ENCODE measurements at regions not wholly inside any gene's neighbourhood (a gene's known extent, or its start where the extent isn't known, plus 50 kb on each side); places are given as distances from the start of the nearest gene placed in this dataset.
A peak's percentile ranks its signal among the peaks of the same experiment; 100 is the strongest.
"Not testable (repeated sequence)": the region's sequence is repeated elsewhere in the genome, so short reads cannot be mapped to it uniquely, and the experiment has no call there.

- H3K36me3 ChIP-seq (replicated peaks in 1 of 2; ENCODE audit: control extremely low read depth in 1 of 2, control insufficient read depth in 1 of 2, extremely low read depth in 1 of 2, insufficient read depth in 2 of 2, low read length in 1 of 2); H3K4me1 ChIP-seq (ENCODE audit: control insufficient read depth in 2 of 2, insufficient read depth in 2 of 2, low read length in 2 of 2); H3K79me2 ChIP-seq (ENCODE audit: control insufficient read depth, insufficient read depth, low read length); H3K9me3 ChIP-seq (ENCODE audit: control extremely low read depth in 1 of 3, control insufficient read depth in 2 of 3, insufficient read depth in 1 of 3, low read length in 2 of 3); intact Hi-C loops (cut with micrococcal nuclease); H3K27me3 Mint-ChIP-seq; H3K4me2 ChIP-seq (replicated peaks; ENCODE audit: low read depth, low read length, poor library complexity, severe bottlenecking); CTCF ChIA-PET; H2AFZ ChIP-seq (ENCODE audit: insufficient read depth, low read depth, low read length, poor library complexity, severe bottlenecking); POLR2A ChIA-PET; H3K27ac Mint-ChIP-seq; H3K4me3 ChIP-seq (ENCODE audit: control extremely low read depth in 1 of 5, extremely low read depth in 1 of 5, insufficient read depth in 1 of 5, low read depth in 2 of 5, low read length in 4 of 5); H4K20me1 ChIP-seq (ENCODE audit: control insufficient read depth, insufficient read depth, low read length, poor library complexity, severe bottlenecking); ATAC-seq (ENCODE audit: low read depth); H3K4me3 Mint-ChIP-seq; H3K9ac ChIP-seq (ENCODE audit: low read length); DNase-seq; H3K9me3 Mint-ChIP-seq (ENCODE audit: insufficient read depth); H3K27ac ChIP-seq (ENCODE audit: low read length in 2 of 2); H3K27me3 ChIP-seq (replicated peaks in 1 of 4; ENCODE audit: control extremely low read depth in 1 of 4, control insufficient read depth in 3 of 4, insufficient read depth in 4 of 4, low read length in 3 of 4): not testable (repeated sequence)
- WGBS (ENCODE audit: insufficient coverage): no CpG with 5 or more reads among the region's 7 CpGs
- H3K4me1 Mint-ChIP-seq: peaks cover 11% of the 10 kb centered on the region
Observed at GRCh38 chr1:146381196-146381595, 152.4 kb upstream of the NOTCH2NLA start.

GRCh38 chr1:146376708-146377496, 148.1 kb upstream of the NOTCH2NLA start:
- Histone ChIP-seq H3K9ac (ENCODE audit: low read length) (peak overlapping the region; percentile 64), H3K27ac (ENCODE audit: low read length in 2 of 2) (peak overlapping the region; percentile 66 to 84), H3K4me2 (replicated peaks; ENCODE audit: low read depth, low read length, poor library complexity, severe bottlenecking) (peak overlapping the region; percentile 64), H3K4me3 (ENCODE audit: control extremely low read depth in 1 of 5, extremely low read depth in 1 of 5, insufficient read depth in 1 of 5, low read depth in 2 of 5, low read length in 4 of 5) (peak overlapping the region; percentile 34 to 67 (median 52))
- H3K4me1 ChIP-seq (ENCODE audit: control insufficient read depth in 2 of 2, insufficient read depth in 2 of 2, low read length in 2 of 2); H4K20me1 ChIP-seq (ENCODE audit: control insufficient read depth, insufficient read depth, low read length, poor library complexity, severe bottlenecking); H3K79me2 ChIP-seq (ENCODE audit: control insufficient read depth, insufficient read depth, low read length); H3K27me3 ChIP-seq (replicated peaks in 1 of 4; ENCODE audit: control extremely low read depth in 1 of 4, control insufficient read depth in 3 of 4, insufficient read depth in 4 of 4, low read length in 3 of 4); H2AFZ ChIP-seq (ENCODE audit: insufficient read depth, low read depth, low read length, poor library complexity, severe bottlenecking); H3K27me3 Mint-ChIP-seq; intact Hi-C loops (cut with micrococcal nuclease); H3K9me3 ChIP-seq (ENCODE audit: control extremely low read depth in 1 of 3, control insufficient read depth in 2 of 3, insufficient read depth in 1 of 3, low read length in 2 of 3); H3K36me3 ChIP-seq (replicated peaks in 1 of 2; ENCODE audit: control extremely low read depth in 1 of 2, control insufficient read depth in 1 of 2, extremely low read depth in 1 of 2, insufficient read depth in 2 of 2, low read length in 1 of 2); H3K9me3 Mint-ChIP-seq (ENCODE audit: insufficient read depth): not testable (repeated sequence)
- Mint-ChIP-seq H3K4me3 (peak overlapping the region; percentile 93), H3K4me1 (peaks cover 11% of the 10 kb centered on the region), H3K27ac (peak overlapping the region; percentile 99)
- ChIA-PET CTCF (interaction anchor here (1.0 kb wide), 1 partner anchor 10 kb away, joined by 3 read pairs; no protein-coding TSS in a partner anchor), POLR2A (interaction anchor here (0.6 to 3.9 kb wide), 3 partner anchors 10 to 1826 kb away, joined by 3 to 44 read pairs (median 3); no protein-coding TSS in a partner anchor)
- 1% methylated on average over 14 of the region's 42 CpGs for WGBS (ENCODE audit: insufficient coverage)
- peak; percentile 89 for ATAC-seq (ENCODE audit: low read depth)
- peak; percentile 94 for DNase-seq

- H2AFZ ChIP-seq (ENCODE audit: insufficient read depth, low read depth, low read length, poor library complexity, severe bottlenecking); H3K79me2 ChIP-seq (ENCODE audit: control insufficient read depth, insufficient read depth, low read length); intact Hi-C loops (cut with micrococcal nuclease); H3K4me1 ChIP-seq (ENCODE audit: control insufficient read depth in 2 of 2, insufficient read depth in 2 of 2, low read length in 2 of 2); H3K27me3 ChIP-seq (replicated peaks in 1 of 4; ENCODE audit: control extremely low read depth in 1 of 4, control insufficient read depth in 3 of 4, insufficient read depth in 4 of 4, low read length in 3 of 4); H3K27me3 Mint-ChIP-seq; H3K36me3 ChIP-seq (replicated peaks in 1 of 2; ENCODE audit: control extremely low read depth in 1 of 2, control insufficient read depth in 1 of 2, extremely low read depth in 1 of 2, insufficient read depth in 2 of 2, low read length in 1 of 2); H4K20me1 ChIP-seq (ENCODE audit: control insufficient read depth, insufficient read depth, low read length, poor library complexity, severe bottlenecking); H3K9me3 Mint-ChIP-seq (ENCODE audit: insufficient read depth); H3K9me3 ChIP-seq (ENCODE audit: control extremely low read depth in 1 of 3, control insufficient read depth in 2 of 3, insufficient read depth in 1 of 3, low read length in 2 of 3); H3K4me2 ChIP-seq (replicated peaks; ENCODE audit: low read depth, low read length, poor library complexity, severe bottlenecking): not testable (repeated sequence)
- ChIA-PET CTCF (interaction anchor here (1.0 kb wide), 1 partner anchor 11 kb away, joined by 3 read pairs; no protein-coding TSS in a partner anchor), POLR2A (interaction anchor here (0.6 to 3.9 kb wide), 2 partner anchors 11 to 1826 kb away, joined by 3 to 44 read pairs; no protein-coding TSS in a partner anchor)
- Histone ChIP-seq H3K4me3 (ENCODE audit: control extremely low read depth in 1 of 5, extremely low read depth in 1 of 5, insufficient read depth in 1 of 5, low read depth in 2 of 5, low read length in 4 of 5) (peak overlapping the region in 3 of 5 experiments; percentile 40 to 64 (median 47)), H3K9ac (ENCODE audit: low read length) (peak overlapping the region; percentile 26), H3K27ac (ENCODE audit: low read length in 2 of 2) (peak overlapping the region; percentile 66 to 84)
- ATAC-seq (ENCODE audit: low read depth): peak; percentile 48
- H3K4me1 Mint-ChIP-seq: peaks cover 11% of the 10 kb centered on the region
- peak overlapping the region; percentile 93 for H3K4me3 Mint-ChIP-seq
- H3K27ac Mint-ChIP-seq: peak overlapping the region; percentile 99
- no CpG with 5 or more reads among the region's 27 CpGs for WGBS (ENCODE audit: insufficient coverage)
- DNase-seq: peak; percentile 84
Observed at GRCh38 chr1:146376309-146376707, 147.5 kb upstream of the NOTCH2NLA start.

- H3K9me3 ChIP-seq (ENCODE audit: control extremely low read depth in 1 of 3, control insufficient read depth in 2 of 3, insufficient read depth in 1 of 3, low read length in 2 of 3); H3K4me1 Mint-ChIP-seq; DNase-seq; H3K9ac ChIP-seq (ENCODE audit: low read length); intact Hi-C loops (cut with micrococcal nuclease); H3K27ac ChIP-seq (ENCODE audit: low read length in 2 of 2); H3K27me3 Mint-ChIP-seq; ATAC-seq (ENCODE audit: low read depth); POLR2A ChIA-PET; H3K36me3 ChIP-seq (replicated peaks in 1 of 2; ENCODE audit: control extremely low read depth in 1 of 2, control insufficient read depth in 1 of 2, extremely low read depth in 1 of 2, insufficient read depth in 2 of 2, low read length in 1 of 2); H3K4me2 ChIP-seq (replicated peaks; ENCODE audit: low read depth, low read length, poor library complexity, severe bottlenecking); H4K20me1 ChIP-seq (ENCODE audit: control insufficient read depth, insufficient read depth, low read length, poor library complexity, severe bottlenecking); H3K4me1 ChIP-seq (ENCODE audit: control insufficient read depth in 2 of 2, insufficient read depth in 2 of 2, low read length in 2 of 2); H3K4me3 ChIP-seq (ENCODE audit: control extremely low read depth in 1 of 5, extremely low read depth in 1 of 5, insufficient read depth in 1 of 5, low read depth in 2 of 5, low read length in 4 of 5); H2AFZ ChIP-seq (ENCODE audit: insufficient read depth, low read depth, low read length, poor library complexity, severe bottlenecking); H3K27me3 ChIP-seq (replicated peaks in 1 of 4; ENCODE audit: control extremely low read depth in 1 of 4, control insufficient read depth in 3 of 4, insufficient read depth in 4 of 4, low read length in 3 of 4); H3K9me3 Mint-ChIP-seq (ENCODE audit: insufficient read depth); CTCF ChIA-PET; H3K79me2 ChIP-seq (ENCODE audit: control insufficient read depth, insufficient read depth, low read length): not testable (repeated sequence)
- WGBS (ENCODE audit: insufficient coverage): 80% methylated on average over 1 of the region's 6 CpGs
- H3K27ac Mint-ChIP-seq: peak overlapping the region; percentile 76
- peak overlapping the region; percentile 50 for H3K4me3 Mint-ChIP-seq
Observed at GRCh38 chr1:146375108-146375507, 146.3 kb upstream of the NOTCH2NLA start.

Measured in B cell (primary cell).